Loucy (cell line): ENCODE measurements at regions not wholly inside any gene's neighbourhood (a gene's known extent, or its start where the extent isn't known, plus 50 kb on each side); places are given as distances from the start of the nearest gene placed in this dataset.

ENCODE experiments used
- EZH2phosphoT487 ChIP-seq: fragments of 200-600 bp; IDR thresholded peaks from 2 replicates; pipeline ENCODE4 v1.6.1; 2018; ENCODE audit warnings: antibody characterized with exemption, mild to moderate bottlenecking, moderate library complexity, borderline replicate concordance
- TF ChIP-seq, protein P1 (sequence below): fragments of 200-600 bp; sonication (generic); conservative IDR thresholded peaks from 2 replicates; pipeline ENCODE4 v1.5.1; 2014; ENCODE audit warnings: mild to moderate bottlenecking, antibody characterized with exemption, low read length

- TF ChIP-seq, protein P1, sequence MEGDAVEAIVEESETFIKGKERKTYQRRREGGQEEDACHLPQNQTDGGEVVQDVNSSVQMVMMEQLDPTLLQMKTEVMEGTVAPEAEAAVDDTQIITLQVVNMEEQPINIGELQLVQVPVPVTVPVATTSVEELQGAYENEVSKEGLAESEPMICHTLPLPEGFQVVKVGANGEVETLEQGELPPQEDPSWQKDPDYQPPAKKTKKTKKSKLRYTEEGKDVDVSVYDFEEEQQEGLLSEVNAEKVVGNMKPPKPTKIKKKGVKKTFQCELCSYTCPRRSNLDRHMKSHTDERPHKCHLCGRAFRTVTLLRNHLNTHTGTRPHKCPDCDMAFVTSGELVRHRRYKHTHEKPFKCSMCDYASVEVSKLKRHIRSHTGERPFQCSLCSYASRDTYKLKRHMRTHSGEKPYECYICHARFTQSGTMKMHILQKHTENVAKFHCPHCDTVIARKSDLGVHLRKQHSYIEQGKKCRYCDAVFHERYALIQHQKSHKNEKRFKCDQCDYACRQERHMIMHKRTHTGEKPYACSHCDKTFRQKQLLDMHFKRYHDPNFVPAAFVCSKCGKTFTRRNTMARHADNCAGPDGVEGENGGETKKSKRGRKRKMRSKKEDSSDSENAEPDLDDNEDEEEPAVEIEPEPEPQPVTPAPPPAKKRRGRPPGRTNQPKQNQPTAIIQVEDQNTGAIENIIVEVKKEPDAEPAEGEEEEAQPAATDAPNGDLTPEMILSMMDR: no peak
- no peak for TF ChIP-seq EZH2phosphoT487
Observed at GRCh38 chr6:206264-206663, 86.0 kb upstream of the DUSP22 start.
